ENCODE measurements at regions not wholly inside any gene's neighbourhood (a gene's known extent, or its start where the extent isn't known, plus 50 kb on each side); places are given as distances from the start of the nearest gene placed in this dataset.

- TF ChIP-seq CTCF (IDR thresholded peaks at IDR 0.05) (no peak), POLR2A (IDR thresholded peaks at IDR 0.05) (no peak)
These were observed 359.1 kb downstream of the PDCD6IP start for GRCh38 chr3:34157491-34157890.

Data from sigmoid colon (tissue), 3 donors.